ENCODE measurements at regions not wholly inside any gene's neighbourhood (a gene's known extent, or its start where the extent isn't known, plus 50 kb on each side); places are given as distances from the start of the nearest gene placed in this dataset.

DNA sequence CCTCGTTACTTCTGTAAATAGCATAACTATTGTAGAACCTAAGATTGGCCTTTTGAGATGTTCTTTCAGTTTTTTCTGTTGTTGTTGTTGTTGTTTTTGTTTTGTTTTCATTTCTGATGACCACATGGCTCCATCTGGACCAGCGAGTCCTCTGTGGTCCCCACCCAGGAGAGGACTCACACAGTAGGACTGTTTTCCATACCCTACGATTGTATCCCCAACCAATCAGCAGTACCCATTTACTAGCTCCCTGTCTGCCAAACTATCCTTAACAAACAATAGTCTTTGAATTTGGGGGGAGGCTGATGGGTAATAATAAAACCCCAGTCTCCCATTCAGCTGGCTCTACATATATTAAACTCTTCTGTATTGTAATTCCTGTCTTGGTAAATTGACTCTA is 329.5 kb downstream of the SEMA3D start:
- Histone ChIP-seq H3K4me3 (replicated peaks in 1 of 2; ENCODE audit: low read depth in 1 of 2, low read length in 2 of 2) (no peak overlapping the region), H3K9me3 (ENCODE audit: control insufficient read depth in 1 of 2, insufficient read depth in 1 of 2, low read depth in 1 of 2, low read length in 2 of 2) (no peaks in the 10 kb centered on the region), H3K9me2 (ENCODE audit: insufficient read depth) (0 out of 2 replicates have a peak, but pooled peaks cover 5% of the 10 kb centered on the region), H2AFZ (ENCODE audit: low read depth, low read length, poor library complexity, severe bottlenecking) (no peak overlapping the region), H3K4me1 (ENCODE audit: control insufficient read depth in 1 of 2, insufficient read depth in 2 of 2, low read length in 2 of 2) (no peaks in the 10 kb centered on the region), H3K27ac (ENCODE audit: low read depth, low read length) (no peak overlapping the region), H3K9ac (ENCODE audit: low read length) (no peak overlapping the region), H3K27me3 (ENCODE audit: insufficient read depth, low read length) (no peaks in the 10 kb centered on the region), H3K79me2 (ENCODE audit: insufficient read depth, low read length) (no peaks in the 10 kb centered on the region), H3K36me3 (ENCODE audit: control insufficient read depth in 1 of 2, insufficient read depth in 2 of 2, low read length in 2 of 2) (no peaks in the 10 kb centered on the region), H3K4me2 (ENCODE audit: low read length) (no peak overlapping the region), H4K20me1 (ENCODE audit: insufficient read depth) (no peaks in the 10 kb centered on the region)
- ChIA-PET CTCF (no interaction called here), RAD21 (ENCODE audit: low non-redundant PET in 1 of 2, low total read pairs in 2 of 2, uncharacterized antibody in 2 of 2, unreplicated experiment in 2 of 2) (no interaction called here), POLR2A (no interaction called here)
- no TSS peak for BruUV-seq (replicated peaks)
- DNase-seq (ENCODE audit: low read depth, low spot score) (no peak), ATAC-seq (no peak)
- intact Hi-C loops (cut with micrococcal nuclease), result no loop called here
- TF ChIP-seq, protein P1, sequence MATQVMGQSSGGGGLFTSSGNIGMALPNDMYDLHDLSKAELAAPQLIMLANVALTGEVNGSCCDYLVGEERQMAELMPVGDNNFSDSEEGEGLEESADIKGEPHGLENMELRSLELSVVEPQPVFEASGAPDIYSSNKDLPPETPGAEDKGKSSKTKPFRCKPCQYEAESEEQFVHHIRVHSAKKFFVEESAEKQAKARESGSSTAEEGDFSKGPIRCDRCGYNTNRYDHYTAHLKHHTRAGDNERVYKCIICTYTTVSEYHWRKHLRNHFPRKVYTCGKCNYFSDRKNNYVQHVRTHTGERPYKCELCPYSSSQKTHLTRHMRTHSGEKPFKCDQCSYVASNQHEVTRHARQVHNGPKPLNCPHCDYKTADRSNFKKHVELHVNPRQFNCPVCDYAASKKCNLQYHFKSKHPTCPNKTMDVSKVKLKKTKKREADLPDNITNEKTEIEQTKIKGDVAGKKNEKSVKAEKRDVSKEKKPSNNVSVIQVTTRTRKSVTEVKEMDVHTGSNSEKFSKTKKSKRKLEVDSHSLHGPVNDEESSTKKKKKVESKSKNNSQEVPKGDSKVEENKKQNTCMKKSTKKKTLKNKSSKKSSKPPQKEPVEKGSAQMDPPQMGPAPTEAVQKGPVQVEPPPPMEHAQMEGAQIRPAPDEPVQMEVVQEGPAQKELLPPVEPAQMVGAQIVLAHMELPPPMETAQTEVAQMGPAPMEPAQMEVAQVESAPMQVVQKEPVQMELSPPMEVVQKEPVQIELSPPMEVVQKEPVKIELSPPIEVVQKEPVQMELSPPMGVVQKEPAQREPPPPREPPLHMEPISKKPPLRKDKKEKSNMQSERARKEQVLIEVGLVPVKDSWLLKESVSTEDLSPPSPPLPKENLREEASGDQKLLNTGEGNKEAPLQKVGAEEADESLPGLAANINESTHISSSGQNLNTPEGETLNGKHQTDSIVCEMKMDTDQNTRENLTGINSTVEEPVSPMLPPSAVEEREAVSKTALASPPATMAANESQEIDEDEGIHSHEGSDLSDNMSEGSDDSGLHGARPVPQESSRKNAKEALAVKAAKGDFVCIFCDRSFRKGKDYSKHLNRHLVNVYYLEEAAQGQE (IDR thresholded peaks at IDR 0.05; ENCODE audit: low read depth), result no peak
- no peak for TF ChIP-seq EZH2 (IDR thresholded peaks at IDR 0.05)
- TF ChIP-seq POLR2A (IDR thresholded peaks at IDR 0.05; ENCODE audit: borderline replicate concordance, extremely low read depth, insufficient read depth, insufficient read length), result no peak
- TF ChIP-seq, protein P2, sequence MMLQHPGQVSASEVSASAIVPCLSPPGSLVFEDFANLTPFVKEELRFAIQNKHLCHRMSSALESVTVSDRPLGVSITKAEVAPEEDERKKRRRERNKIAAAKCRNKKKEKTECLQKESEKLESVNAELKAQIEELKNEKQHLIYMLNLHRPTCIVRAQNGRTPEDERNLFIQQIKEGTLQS (IDR thresholded peaks at IDR 0.05), result no peak
- no peak for TF ChIP-seq RAD21 (IDR thresholded peaks at IDR 0.05; ENCODE audit: low read depth)
- TF ChIP-seq SRF (IDR thresholded peaks at IDR 0.05; ENCODE audit: low read depth), result no peak
- no peak for TF ChIP-seq ELF1 (IDR thresholded peaks at IDR 0.05; ENCODE audit: borderline replicate concordance, low read depth)
- TF ChIP-seq, protein P3, sequence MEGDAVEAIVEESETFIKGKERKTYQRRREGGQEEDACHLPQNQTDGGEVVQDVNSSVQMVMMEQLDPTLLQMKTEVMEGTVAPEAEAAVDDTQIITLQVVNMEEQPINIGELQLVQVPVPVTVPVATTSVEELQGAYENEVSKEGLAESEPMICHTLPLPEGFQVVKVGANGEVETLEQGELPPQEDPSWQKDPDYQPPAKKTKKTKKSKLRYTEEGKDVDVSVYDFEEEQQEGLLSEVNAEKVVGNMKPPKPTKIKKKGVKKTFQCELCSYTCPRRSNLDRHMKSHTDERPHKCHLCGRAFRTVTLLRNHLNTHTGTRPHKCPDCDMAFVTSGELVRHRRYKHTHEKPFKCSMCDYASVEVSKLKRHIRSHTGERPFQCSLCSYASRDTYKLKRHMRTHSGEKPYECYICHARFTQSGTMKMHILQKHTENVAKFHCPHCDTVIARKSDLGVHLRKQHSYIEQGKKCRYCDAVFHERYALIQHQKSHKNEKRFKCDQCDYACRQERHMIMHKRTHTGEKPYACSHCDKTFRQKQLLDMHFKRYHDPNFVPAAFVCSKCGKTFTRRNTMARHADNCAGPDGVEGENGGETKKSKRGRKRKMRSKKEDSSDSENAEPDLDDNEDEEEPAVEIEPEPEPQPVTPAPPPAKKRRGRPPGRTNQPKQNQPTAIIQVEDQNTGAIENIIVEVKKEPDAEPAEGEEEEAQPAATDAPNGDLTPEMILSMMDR (IDR thresholded peaks at IDR 0.05 in 2 of 3, conservative IDR thresholded peaks at IDR 0.05 in 1 of 3; ENCODE audit: borderline replicate concordance in 1 of 3, insufficient read depth in 1 of 3, low read depth in 2 of 3, low read length in 2 of 3), result no peak
- TF ChIP-seq, protein P4, sequence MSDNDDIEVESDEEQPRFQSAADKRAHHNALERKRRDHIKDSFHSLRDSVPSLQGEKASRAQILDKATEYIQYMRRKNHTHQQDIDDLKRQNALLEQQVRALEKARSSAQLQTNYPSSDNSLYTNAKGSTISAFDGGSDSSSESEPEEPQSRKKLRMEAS (IDR thresholded peaks at IDR 0.05), result no peak
- TF ChIP-seq SIN3A (IDR thresholded peaks at IDR 0.05; ENCODE audit: low read depth), result no peak
- TF ChIP-seq ZFX (IDR thresholded peaks at IDR 0.05), result no peak
- TF ChIP-seq JUND (IDR thresholded peaks at IDR 0.05), result no peak
- TF ChIP-seq TCF7L2 (IDR thresholded peaks at IDR 0.05; ENCODE audit: borderline replicate concordance, extremely low read depth, insufficient read depth, insufficient read length), result no peak

All from HCT116 (cell line).